IMR-90 (cell line): ENCODE measurements at regions not wholly inside any gene's neighbourhood (a gene's known extent, or its start where the extent isn't known, plus 50 kb on each side); places are given as distances from the start of the nearest gene placed in this dataset.

Experiments used
- ATAC-seq: fragments of 200-7000 bp; cut with Tn5 transposase; 2 replicates; pipeline ENCODE4 v1.9.1; 2020; ENCODE audit warnings: low read depth, mild to moderate bottlenecking, moderate library complexity
- BruUV-seq: library from RNA; stranded (reverse); fragments of 400-500 nt; replicated peaks from 2 replicates; lab custom pipeline; 2021; lab: Mats Ljungman, UMichigan
- CTCF ChIA-PET: fragments of 300-600 bp; formaldehyde crosslinking; extraction: SDS; loops from one replicate; lab custom pipeline; 2021; ENCODE audit warnings: antibody characterized with exemption; lab: Yijun Ruan, JAX
- POLR2A ChIA-PET: fragments of 300-600 bp; sonication (Branson Sonifier 250); formaldehyde crosslinking; loops from one replicate; lab custom pipeline; 2022; ENCODE audit warnings: antibody characterized with exemption; ENCODE audit not compliant: unreplicated experiment; lab: Charles Lee
- DNase-seq: peaks from one replicate; pipeline ENCODE4 v3.0.0; 2013
- H2AFZ ChIP-seq: replicated peaks from 2 replicates; pipeline ENCODE3; 2013; ENCODE audit warnings: low read length, mild to moderate bottlenecking; ENCODE audit not compliant: poor library complexity
- H2AK5ac ChIP-seq: 2 replicates; pipeline ENCODE4 v1.6.1; 2013; ENCODE audit warnings: low read depth, low read length, inconsistent platforms
- H2AK9ac ChIP-seq: replicated peaks from 2 replicates; pipeline ENCODE3; 2013; ENCODE audit warnings: mild to moderate bottlenecking, low read depth, low read length, moderate library complexity; ENCODE audit not compliant: poor library complexity
- H2BK120ac ChIP-seq: 2 replicates; pipeline ENCODE4 v1.6.1; 2013; ENCODE audit warnings: low read depth, low read length, inconsistent platforms
- H2BK15ac ChIP-seq: 3 replicates; pipeline ENCODE4 v1.6.1; 2013; ENCODE audit warnings: low read depth, low read length, inconsistent platforms
- H2BK20ac ChIP-seq: 2 replicates; pipeline ENCODE4 v1.6.1; 2013; ENCODE audit warnings: low read depth, mild to moderate bottlenecking, inconsistent platforms, low read length, moderate library complexity
- H2BK5ac ChIP-seq: 2 replicates; pipeline ENCODE4 v1.6.1; 2013; ENCODE audit warnings: mild to moderate bottlenecking, low read depth, low read length, inconsistent platforms; ENCODE audit not compliant: poor library complexity, severe bottlenecking
- H3K14ac ChIP-seq: replicated peaks from 2 replicates; pipeline ENCODE4 v1.6.1; 2013; ENCODE audit warnings: low read depth, low read length, inconsistent platforms
- H3K18ac ChIP-seq: 2 replicates; pipeline ENCODE4 v1.6.1; 2013; ENCODE audit warnings: low read depth, low read length, control low read depth
- H3K23ac ChIP-seq: 2 replicates; pipeline ENCODE4 v1.6.1; 2013; ENCODE audit warnings: low read depth, low read length, inconsistent platforms
- H3K27ac ChIP-seq: 2 replicates; pipeline ENCODE4 v1.5.1; 2013; ENCODE audit warnings: mild to moderate bottlenecking, control low read depth, low read length; ENCODE audit not compliant: insufficient read depth
- H3K27me3 ChIP-seq: 2 replicates; pipeline ENCODE4 v1.6.1; 2013; ENCODE audit warnings: low read length; ENCODE audit not compliant: control insufficient read depth, insufficient read depth
- H3K36me3 ChIP-seq: 2 replicates; pipeline ENCODE4 v1.6.1; 2013; ENCODE audit warnings: low read length, mixed read lengths; ENCODE audit not compliant: control insufficient read depth, insufficient read depth
- H3K4ac ChIP-seq: 2 replicates; pipeline ENCODE4 v1.6.1; 2013; ENCODE audit warnings: low read depth, low read length, inconsistent platforms
- H3K4me1 ChIP-seq: 2 replicates; pipeline ENCODE4 v1.6.1; 2013; ENCODE audit warnings: low read length, mixed read lengths; ENCODE audit not compliant: control insufficient read depth, insufficient read depth
- H3K4me2 ChIP-seq: 2 replicates; pipeline ENCODE4 v1.6.1; 2013; ENCODE audit warnings: low read depth, mild to moderate bottlenecking, control low read depth, low read length, moderate library complexity
- H3K4me3 ChIP-seq: 2 replicates; pipeline ENCODE4 v1.5.1; 2013; ENCODE audit warnings: low read depth, mild to moderate bottlenecking, control low read depth, low read length, moderate library complexity; ENCODE audit not compliant: insufficient read depth
- H3K56ac ChIP-seq: 2 replicates; pipeline ENCODE4 v1.6.1; 2013; ENCODE audit warnings: low read length, inconsistent platforms; ENCODE audit not compliant: insufficient read depth; ENCODE audit errors: extremely low read depth
- H3K79me1 ChIP-seq, 2 experiments: 2 replicates each; pipeline ENCODE4 v1.6.1; 2013; ENCODE audit warnings: low read length in 2 of 2, inconsistent platforms in 1 of 2, low read depth in 1 of 2
- H3K9ac ChIP-seq: 2 replicates; pipeline ENCODE4 v1.6.1; 2013; ENCODE audit warnings: low read depth, low read length, control low read depth
- H3K9me1 ChIP-seq: 2 replicates; pipeline ENCODE4 v1.6.1; 2013; ENCODE audit warnings: low read length, inconsistent platforms; ENCODE audit not compliant: insufficient read depth
- H3K9me3 ChIP-seq: 2 replicates; pipeline ENCODE4 v1.6.1; 2013; ENCODE audit warnings: low read length; ENCODE audit not compliant: control insufficient read depth, insufficient read depth
- H4K20me1 ChIP-seq: 2 replicates; pipeline ENCODE4 v1.6.1; 2013; ENCODE audit warnings: low read length, inconsistent platforms; ENCODE audit not compliant: insufficient read depth
- H4K5ac ChIP-seq: 2 replicates; pipeline ENCODE4 v1.6.1; 2013; ENCODE audit warnings: mild to moderate bottlenecking, low read depth, low read length, control low read depth
- H4K8ac ChIP-seq, 2 experiments: 2 replicates each; pipeline ENCODE4 v1.6.1; 2013; ENCODE audit warnings: low read depth in 2 of 2, low read length in 2 of 2, control low read depth in 1 of 2, inconsistent platforms in 1 of 2
- H4K91ac ChIP-seq: 2 replicates; pipeline ENCODE4 v1.6.1; 2013; ENCODE audit warnings: low read depth, low read length, inconsistent platforms; ENCODE audit not compliant: insufficient read depth
- CEBPB ChIP-seq: IDR thresholded peaks from 2 replicates; pipeline ENCODE4 v1.6.1; 2012; ENCODE audit warnings: low read depth, low read length, improper control_type of control experiment
- CHD1 ChIP-seq: IDR thresholded peaks from 2 replicates; pipeline ENCODE4 v1.6.1; 2012; ENCODE audit warnings: low read depth, low read length, improper control_type of control experiment
- ELK1 ChIP-seq: fragments of 150-350 bp; IDR thresholded peaks from 2 replicates; pipeline ENCODE4 v1.6.1; 2016; ENCODE audit warnings: low read depth, mild to moderate bottlenecking, low read length, moderate library complexity, borderline replicate concordance
- FOS ChIP-seq: fragments of 150-350 bp; IDR thresholded peaks from 2 replicates; pipeline ENCODE4 v1.6.1; 2016; ENCODE audit warnings: low read depth, low read length
- MAFK ChIP-seq: IDR thresholded peaks from 2 replicates; pipeline ENCODE4 v1.6.1; 2012; ENCODE audit warnings: low read depth, low read length, improper control_type of control experiment
- MAZ ChIP-seq: IDR thresholded peaks from 2 replicates; pipeline ENCODE4 v1.6.1; 2012; ENCODE audit warnings: low read depth, mild to moderate bottlenecking, low read length, improper control_type of control experiment, moderate library complexity, borderline replicate concordance
- NFE2L2 ChIP-seq: fragments of 150-350 bp; IDR thresholded peaks from 2 replicates; pipeline ENCODE4 v1.6.1; 2016; ENCODE audit warnings: low read depth, mild to moderate bottlenecking, low read length
- RAD21 ChIP-seq: IDR thresholded peaks from 2 replicates; pipeline ENCODE4 v1.6.1; 2012; ENCODE audit warnings: low read length, improper control_type of control experiment
- RFX5 ChIP-seq: IDR thresholded peaks from 2 replicates; pipeline ENCODE4 v1.8.0; 2012; ENCODE audit warnings: low read depth, mild to moderate bottlenecking, low read length, moderate library complexity
- WGBS, 2 experiments: methylation state at CpG; one replicate each; pipeline versions ENCODE4 v1.1.5 to v1.1.7; 2013; ENCODE audit warnings: missing lambda C conversion rate in 2 of 2; ENCODE audit not compliant: insufficient read length in 1 of 2; ENCODE audit errors: extremely low coverage in 2 of 2; 5-methylcytosine and 5-hydroxymethylcytosine counted together
- dilution Hi-C: fragments of 300-500 bp; cut with HindIII; formaldehyde crosslinking; loops from one replicate; pipeline ENCODE4 v1.14.3; 2018; ENCODE audit warnings: low sequenced_read_pairs; ENCODE audit not compliant: unreplicated experiment
- in situ Hi-C: fragments of 300-500 bp; cut with MboI; formaldehyde crosslinking; loops from 3 replicates; pipeline ENCODE4 v1.14.3; 2019; ENCODE audit warnings: low sequenced_read_pairs, inconsistent platforms, mixed read lengths
- intact Hi-C: fragments of 100-400 bp; cut with micrococcal nuclease; formaldehyde crosslinking; loops from 2 replicates; pipeline ENCODE4 v1.10.0; 2022

- H3K18ac ChIP-seq: no peak overlapping the region
- WGBS, 2 experiments: no CpG with 5 or more reads among the region's 1 CpG
- H4K91ac ChIP-seq: no peak overlapping the region
- peaks cover 6% of the 10 kb centered on the region; the same call in 1 of the 2 replicates for H3K9me3 ChIP-seq
- H4K5ac ChIP-seq: no peak overlapping the region
- CTCF ChIA-PET: no interaction called here
- no peak overlapping the region for H3K14ac ChIP-seq
- H2BK120ac ChIP-seq: no peak overlapping the region
- no peak for ATAC-seq
- H3K27ac ChIP-seq: no peak overlapping the region
- no peaks in the 10 kb centered on the region for H3K27me3 ChIP-seq
- no peak for DNase-seq
- TF ChIP-seq RAD21: no peak
- TF ChIP-seq NFE2L2: no peak
- no peak for TF ChIP-seq FOS
- TF ChIP-seq MAFK: no peak
- TF ChIP-seq ELK1: no peak
- no peak for TF ChIP-seq RFX5
- TF ChIP-seq CEBPB: no peak
- no peak for TF ChIP-seq MAZ
- TF ChIP-seq CHD1: no peak
- H3K4me1 ChIP-seq: no peaks in the 10 kb centered on the region
- no peak overlapping the region for H2AK5ac ChIP-seq
- H3K56ac ChIP-seq: no peak overlapping the region
- no peak overlapping the region for H2AFZ ChIP-seq
- POLR2A ChIA-PET: no interaction called here
- no peak overlapping the region for H2BK5ac ChIP-seq
- BruUV-seq: no TSS peak
- intact Hi-C loops: no loop called here
- H4K20me1 ChIP-seq: no peaks in the 10 kb centered on the region
- H3K9me1 ChIP-seq: no peaks in the 10 kb centered on the region
- no peak overlapping the region for H2AK9ac ChIP-seq
- H3K23ac ChIP-seq: no peak overlapping the region
- H3K79me1 ChIP-seq: no peaks in the 10 kb centered on the region
- no peak overlapping the region for H4K8ac ChIP-seq
- no peak overlapping the region for H3K4ac ChIP-seq
- H3K36me3 ChIP-seq: no peaks in the 10 kb centered on the region
- H2BK20ac ChIP-seq: no peak overlapping the region
- H2BK15ac ChIP-seq: no peak overlapping the region
- in situ Hi-C loops: no loop called here
- dilution Hi-C loops: no loop called here
- no peak overlapping the region for H3K9ac ChIP-seq
- H3K4me3 ChIP-seq: no peak overlapping the region
- no peak overlapping the region for H3K4me2 ChIP-seq
These were observed 359.6 kb upstream of the LCORL start for GRCh38 chr4:18381186-18381585.
